GM18511 (cell line): ENCODE measurements at regions not wholly inside any gene's neighbourhood (a gene's known extent, or its start where the extent isn't known, plus 50 kb on each side); places are given as distances from the start of the nearest gene placed in this dataset.

Experiments used
- ATAC-seq: cut with Tn5 transposase; IDR thresholded peaks from one replicate; pipeline ENCODE4 v1.9.1; 2021; ENCODE audit warnings: mild to moderate bottlenecking, moderate library complexity; ENCODE audit not compliant: unreplicated experiment

DNA sequence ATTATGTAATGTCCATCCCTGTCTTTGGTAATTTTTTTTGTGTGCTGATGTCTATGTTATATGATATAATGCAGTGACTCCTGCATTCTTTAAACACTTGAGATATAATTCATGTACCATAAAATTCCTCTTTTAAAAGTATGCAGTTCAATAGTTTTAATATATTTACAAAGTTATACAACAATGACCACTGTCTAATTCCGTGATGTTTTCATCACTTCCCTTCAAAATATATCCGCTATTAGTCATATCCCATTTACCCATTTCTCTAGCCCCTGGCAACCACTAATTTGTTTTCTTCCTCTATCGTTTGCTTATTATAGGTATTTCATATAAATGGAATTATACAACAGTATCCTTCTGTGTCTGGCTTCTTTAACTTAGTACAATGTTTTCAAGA is 64.9 kb upstream of the SUCLG2 start:
- ATAC-seq = no peak

- no peak for ATAC-seq
Measured at GRCh38 chr3:67715971-67716370, 61.6 kb upstream of the SUCLG2 start.

GRCh38 chr3:67713764-67714469 is 59.5 kb upstream of the SUCLG2 start:
- no peak for ATAC-seq

DNA sequence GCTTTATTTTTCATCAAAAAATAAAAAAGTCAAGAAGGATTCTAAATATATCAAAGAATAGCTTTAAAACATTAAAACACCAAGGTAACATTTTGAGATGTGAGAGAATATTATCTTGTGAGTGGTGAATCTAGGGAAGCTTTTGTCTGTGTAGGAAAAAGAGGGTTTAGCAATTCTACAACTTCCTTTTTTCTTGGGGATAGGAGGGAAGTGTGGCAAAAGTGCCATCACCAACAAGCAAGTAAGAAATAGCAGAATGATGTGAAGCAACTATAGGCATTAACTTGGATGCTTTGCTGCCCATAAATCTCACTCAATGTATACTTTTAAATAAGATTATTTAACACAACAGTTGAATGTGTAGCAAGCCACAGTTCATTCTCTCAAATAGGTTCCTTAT is 57.8 kb upstream of the SUCLG2 start:
- no peak for ATAC-seq

DNA sequence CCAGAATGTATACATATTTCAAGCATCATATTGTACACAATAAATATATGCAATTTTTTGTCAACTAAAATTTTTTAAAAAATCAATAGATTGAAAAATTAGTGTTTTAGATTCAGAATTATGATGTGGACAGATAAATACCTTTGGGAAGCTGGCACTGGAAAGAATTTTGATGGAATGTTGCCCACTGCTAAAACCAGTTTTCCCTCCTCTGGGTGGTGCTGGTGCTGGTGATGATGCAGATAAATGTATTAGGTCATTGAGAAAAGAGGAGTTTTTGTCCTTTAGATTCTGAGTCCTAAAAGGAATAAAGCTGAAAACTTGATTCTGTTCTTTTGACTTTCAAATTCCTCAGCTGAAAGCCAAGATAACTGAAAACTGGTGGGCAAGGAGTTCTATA is 56.0 kb upstream of the SUCLG2 start:
- ATAC-seq = no peak

DNA sequence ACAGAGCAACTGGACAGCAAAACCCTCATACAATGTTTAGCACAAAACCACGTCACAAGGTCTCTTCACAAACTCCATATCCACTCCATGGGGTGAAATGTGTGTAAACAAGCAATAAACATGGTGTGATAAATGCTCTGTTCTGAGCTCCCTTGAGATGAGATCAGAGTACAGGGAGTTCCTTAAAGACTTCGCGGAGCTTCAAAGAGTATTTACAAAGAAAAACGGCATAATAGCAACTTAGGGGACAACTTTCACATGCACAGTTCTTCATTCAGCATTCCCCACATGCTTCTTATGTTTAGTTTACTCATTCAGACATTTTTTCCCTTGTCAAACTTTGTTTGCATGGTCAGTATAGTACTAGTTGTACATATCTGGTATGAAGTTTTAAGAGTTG is 52.5 kb upstream of the SUCLG2 start:
- no peak for ATAC-seq

DNA sequence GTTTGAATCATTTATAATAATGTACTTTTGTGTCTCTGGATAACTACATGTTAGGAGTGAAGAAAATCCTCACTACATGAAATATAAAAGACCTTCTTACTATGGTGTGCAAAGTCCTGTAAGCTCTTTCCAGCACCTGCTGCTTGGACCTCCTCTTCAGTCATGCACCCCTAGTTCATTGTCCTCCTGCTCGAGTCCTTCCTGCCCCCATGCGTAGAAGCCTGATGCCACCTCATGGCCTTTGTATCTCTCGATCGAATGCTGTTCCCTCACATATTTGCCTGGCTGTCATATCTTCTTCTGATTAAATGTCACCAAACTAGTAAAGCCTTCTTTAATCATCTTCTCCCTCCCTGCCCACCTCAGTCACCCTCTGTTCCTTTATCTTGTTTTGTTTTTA is 49.9 kb upstream of the SUCLG2 start:
- ATAC-seq = no peak
